Motor neuron (in vitro differentiated cells): ENCODE measurements at regions not wholly inside any gene's neighbourhood (a gene's known extent, or its start where the extent isn't known, plus 50 kb on each side); places are given as distances from the start of the nearest gene placed in this dataset.
A peak's percentile ranks its signal among the peaks of the same experiment; 100 is the strongest.
"Not testable (repeated sequence)": the region's sequence is repeated elsewhere in the genome, so short reads cannot be mapped to it uniquely, and the experiment has no call there.

ENCODE experiments used
- ATAC-seq, 8 experiments: fragments of 200-7000 bp; cut with Tn5 transposase; replicated peaks in 6 of 8; 2 replicates each; pipeline ENCODE4 v1.8.0; 2021; ENCODE audit warnings: mild to moderate bottlenecking in 8 of 8, moderate library complexity in 8 of 8
- H3K27ac ChIP-seq, 2 donors: fragments of 250-450 bp; sonication (Bioruptor Pico); 2 replicates each; pipeline ENCODE4 v1.9.0; 2021; ENCODE audit warnings: antibody characterized with exemption in 2 of 2, mild to moderate bottlenecking in 2 of 2, moderate library complexity in 1 of 2
- H3K4me1 ChIP-seq, 2 donors: fragments of 250-450 bp; sonication (Bioruptor Pico); replicated peaks in 1 of 2; 2 replicates each; pipeline ENCODE4 v1.6.1; 2021; ENCODE audit warnings: antibody characterized with exemption in 2 of 2, mild to moderate bottlenecking in 2 of 2, moderate library complexity in 1 of 2
- H3K4me3 ChIP-seq, 5 donors: fragments of 250-450 bp; sonication (Bioruptor Pico); 2 replicates each; pipeline ENCODE4 v1.9.0; 2021; ENCODE audit warnings: antibody characterized with exemption in 5 of 5, mild to moderate bottlenecking in 5 of 5, moderate library complexity in 4 of 5
- WGBS, 10 experiments: fragments of 450-650 bp; shearing (Covaris generic); methylation state at CpG; one replicate each; pipeline ENCODE4 v1.0.0; 2022; 5-methylcytosine and 5-hydroxymethylcytosine counted together
- in situ Hi-C, 9 experiments: fragments of 400-800 bp; cut with MboI; loops; one replicate each; pipeline ENCODE4 v1.15.0; 2021; ENCODE audit warnings: low sequenced_read_pairs in 9 of 9, low pct_unique_long_range_greater_than_20kb in 2 of 9; ENCODE audit not compliant: unreplicated experiment in 9 of 9

DNA sequence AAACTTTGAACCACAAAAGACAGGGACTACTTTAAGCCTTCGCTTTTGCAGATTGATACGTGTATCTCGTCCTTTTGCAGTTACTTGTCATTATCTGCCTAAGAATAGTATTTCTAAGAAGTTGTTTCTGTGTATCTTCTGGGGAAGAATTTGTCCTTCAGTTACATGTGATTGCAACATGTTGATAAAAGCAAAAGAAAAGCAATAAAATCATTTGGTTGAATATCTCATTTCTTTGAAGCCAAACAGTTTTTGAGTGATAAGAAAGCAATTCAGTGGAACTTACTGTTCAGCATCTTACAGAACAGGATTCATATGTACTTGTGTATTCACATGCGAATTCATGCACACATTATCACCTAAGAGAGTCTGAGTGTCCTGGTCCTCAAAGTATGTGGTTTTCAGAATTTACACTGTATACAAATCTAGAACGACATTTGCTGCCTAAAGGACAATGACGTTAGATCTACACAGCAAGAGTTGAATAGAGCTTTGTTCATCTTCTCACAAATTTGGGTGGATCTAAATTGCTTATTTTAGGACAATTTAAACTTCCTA, 66.7 kb upstream of the MRPS6 start:
- WGBS, 10 experiments: 46 to 100% (median 88%) methylated on average over 1 to 6 of the region's 6 CpGs
- no peak for ATAC-seq
- in situ Hi-C loops: no loop called here
- Histone ChIP-seq H3K4me3 (no peak overlapping the region), H3K4me1 (no peaks in the 10 kb centered on the region), H3K27ac (no peak overlapping the region)

DNA sequence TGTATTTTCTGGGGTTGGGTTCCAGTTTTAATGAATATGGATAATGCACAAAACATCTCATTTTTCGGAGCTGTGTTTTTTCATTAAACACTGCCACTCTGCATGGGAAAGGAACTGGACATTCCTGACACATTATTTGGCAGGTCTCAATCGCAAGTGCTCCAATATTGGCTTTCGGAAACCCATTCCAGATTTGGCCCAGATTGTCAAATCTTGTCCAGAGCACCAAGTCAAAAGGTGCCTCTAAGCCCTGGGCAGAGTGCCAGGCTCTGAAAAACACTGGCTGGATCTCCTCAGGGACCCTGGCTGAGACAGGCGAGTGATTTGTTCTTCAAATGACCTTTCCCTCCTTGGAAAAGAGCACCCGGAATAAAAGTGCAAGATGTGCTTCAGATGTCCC, 68.4 kb upstream of the MRPS6 start:
- H3K27ac ChIP-seq: no peak overlapping the region
- no peak for ATAC-seq
- H3K4me3 ChIP-seq: no peak overlapping the region
- 0 to 100% (median 67%) methylated on average over 1 to 4 of the region's 5 CpGs; no CpG with 5 or more reads in 2 of the 10 experiments for WGBS, 10 experiments
- in situ Hi-C loops: no loop called here
- no peaks in the 10 kb centered on the region for H3K4me1 ChIP-seq

DNA sequence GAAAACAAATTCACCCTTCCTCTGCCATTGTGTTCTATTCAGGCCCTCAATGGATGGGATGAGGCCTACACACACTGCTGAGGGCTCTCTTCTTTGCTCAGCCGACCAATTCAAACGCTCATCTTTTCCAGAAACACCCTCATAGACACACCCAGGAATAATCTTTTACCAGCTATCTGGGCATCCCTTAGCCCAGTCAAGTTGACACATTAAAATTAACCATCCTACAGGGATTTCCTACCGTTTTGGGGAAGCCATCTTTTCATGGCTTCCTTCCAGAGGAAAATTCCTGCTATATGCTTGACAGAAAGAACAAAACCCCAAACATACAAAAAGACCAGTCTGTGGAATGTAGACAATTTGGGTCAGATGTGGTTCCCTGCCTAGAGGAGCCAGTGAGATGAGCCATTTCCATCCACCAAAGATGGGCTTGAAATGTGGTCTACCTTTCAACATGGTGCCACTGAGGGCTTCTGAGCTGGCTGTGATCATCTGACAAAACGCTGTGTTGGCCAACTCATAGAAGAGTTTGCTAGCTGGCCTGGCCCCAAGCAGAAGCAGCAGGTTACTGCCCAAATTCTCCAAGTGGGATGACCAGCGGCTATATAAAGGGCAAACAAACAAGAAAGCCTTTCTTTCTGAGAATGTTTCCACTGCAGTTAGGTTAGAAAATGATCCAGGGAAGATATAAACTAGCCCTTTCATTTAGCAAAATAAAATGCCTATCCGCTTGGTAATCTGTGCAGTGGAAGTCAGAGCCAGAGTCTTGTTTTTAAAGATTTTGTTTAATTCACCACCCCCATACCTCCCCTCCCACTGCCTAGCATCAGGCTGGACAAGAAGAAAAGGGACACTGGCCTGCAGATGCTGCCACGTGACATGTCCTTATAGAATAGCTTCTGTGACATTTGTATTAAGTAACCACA, 69.1 kb upstream of the MRPS6 start:
- H3K4me1 ChIP-seq: no peaks in the 10 kb centered on the region

DNA sequence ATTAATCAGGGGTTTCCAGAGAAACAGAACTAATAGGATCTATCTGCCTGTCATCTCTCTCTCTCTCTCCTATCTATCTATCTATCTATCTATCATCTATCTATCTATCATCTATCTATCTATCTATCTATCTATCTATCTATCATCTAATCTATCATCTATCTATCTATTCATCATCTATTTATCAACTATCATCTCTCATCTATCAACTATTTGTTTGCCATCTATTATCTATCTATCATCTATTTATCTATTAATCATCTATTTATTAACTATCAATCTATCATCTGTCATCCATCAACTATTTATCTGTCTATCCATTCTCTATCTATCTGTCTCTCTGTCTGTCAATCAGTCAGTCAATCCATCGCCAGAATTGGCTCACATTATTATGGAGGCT, 70.0 kb upstream of the MRPS6 start:
- 50 to 100% (median 95%) methylated on average over 1 of the region's 1 CpG; no CpG with 5 or more reads in 2 of the 10 experiments for WGBS, 10 experiments
- Histone ChIP-seq H3K4me1 (no peaks in the 10 kb centered on the region), H3K27ac (no peak overlapping the region), H3K4me3 (no peak overlapping the region)
- ATAC-seq: no peak
- in situ Hi-C loops: no loop called here

More for the DNA sequence above, 69.1 kb upstream of the MRPS6 start:
- Histone ChIP-seq H3K27ac (no peak overlapping the region), H3K4me3 (no peak overlapping the region)
- WGBS, 10 experiments: 0 to 100% (median 75%) methylated on average over 1 to 7 of the region's 7 CpGs; no CpG with 5 or more reads in 1 of the 10 experiments
- ATAC-seq: no peak
- in situ Hi-C loops: no loop called here

DNA sequence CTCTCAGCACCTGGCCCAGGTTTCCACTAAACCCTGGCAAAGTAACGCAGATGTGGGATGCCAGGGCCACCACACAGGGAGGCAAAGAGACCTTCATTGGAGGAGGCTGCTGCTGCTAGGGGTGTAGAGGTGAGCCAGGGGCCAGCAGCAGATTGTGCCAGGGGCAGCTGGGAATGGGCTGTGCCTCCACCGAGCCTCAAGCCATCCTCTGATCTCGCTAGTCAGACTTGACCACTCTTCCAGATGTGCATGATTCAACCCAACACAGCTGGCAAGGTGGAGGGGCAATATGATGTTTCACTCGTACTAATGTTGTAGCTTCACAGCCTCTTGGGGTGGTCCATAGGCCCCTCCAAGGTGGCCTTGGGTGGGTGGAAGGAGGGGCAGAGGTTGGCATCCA, 73.0 kb upstream of the MRPS6 start:
- 20 to 89% (median 83%) methylated on average over 1 to 3 of the region's 4 CpGs; no CpG with 5 or more reads in 7 of the 10 experiments for WGBS, 10 experiments
- ATAC-seq: peak in 3 of 8 experiments; percentile 18 to 84 (median 51)
- no peak overlapping the region for H3K4me3 ChIP-seq
- H3K27ac ChIP-seq: no peak overlapping the region
- in situ Hi-C loops: no loop called here
- no peaks in the 10 kb centered on the region for H3K4me1 ChIP-seq

DNA sequence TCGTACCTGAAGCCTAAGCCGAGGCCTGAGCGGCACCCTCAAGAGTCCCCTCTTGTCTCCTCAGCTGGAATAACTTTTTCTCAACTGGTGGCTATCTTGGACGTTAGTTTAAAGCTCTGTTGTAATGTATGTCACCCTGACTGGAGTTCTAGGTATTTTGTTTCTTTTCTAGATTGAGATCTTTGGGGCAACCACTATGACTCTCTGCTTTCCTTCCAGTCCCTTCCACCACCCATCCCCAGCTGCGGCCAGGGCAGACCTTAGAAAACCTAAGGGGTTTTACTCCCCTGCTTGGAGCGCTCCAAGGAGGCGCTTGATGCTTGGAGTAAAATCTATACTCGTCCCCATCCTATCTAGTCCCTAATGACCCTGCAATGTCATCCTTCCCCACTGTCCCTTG, 74.6 kb upstream of the MRPS6 start:
- H3K27ac ChIP-seq: no peak overlapping the region
- WGBS, 10 experiments: 61 to 100% (median 87%) methylated on average over 1 to 7 of the region's 8 CpGs; no CpG with 5 or more reads in 1 of the 10 experiments
- no peak for ATAC-seq
- no peak overlapping the region for H3K4me3 ChIP-seq
- in situ Hi-C loops: no loop called here
- no peaks in the 10 kb centered on the region for H3K4me1 ChIP-seq

DNA sequence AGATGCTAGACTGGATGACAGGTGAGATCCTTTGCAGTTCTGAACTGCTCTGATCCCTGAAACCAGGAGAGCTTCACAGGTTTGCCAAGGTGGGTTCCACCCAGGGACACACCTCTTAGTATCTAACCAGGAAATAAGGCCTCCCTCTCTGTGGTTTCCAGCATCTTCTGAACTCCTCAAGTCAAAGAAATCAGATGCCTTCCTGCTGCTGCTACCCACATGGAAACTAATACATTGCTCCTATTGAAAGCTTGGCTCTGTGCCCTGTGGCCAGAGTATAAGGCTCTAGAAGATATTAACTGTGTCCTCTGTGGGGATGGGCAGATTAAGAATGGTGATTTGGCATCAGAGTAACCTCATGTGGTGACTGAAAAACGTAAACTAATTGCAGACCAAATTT, 75.0 kb upstream of the MRPS6 start:
- in situ Hi-C loops: no loop called here
- no peak for ATAC-seq

DNA sequence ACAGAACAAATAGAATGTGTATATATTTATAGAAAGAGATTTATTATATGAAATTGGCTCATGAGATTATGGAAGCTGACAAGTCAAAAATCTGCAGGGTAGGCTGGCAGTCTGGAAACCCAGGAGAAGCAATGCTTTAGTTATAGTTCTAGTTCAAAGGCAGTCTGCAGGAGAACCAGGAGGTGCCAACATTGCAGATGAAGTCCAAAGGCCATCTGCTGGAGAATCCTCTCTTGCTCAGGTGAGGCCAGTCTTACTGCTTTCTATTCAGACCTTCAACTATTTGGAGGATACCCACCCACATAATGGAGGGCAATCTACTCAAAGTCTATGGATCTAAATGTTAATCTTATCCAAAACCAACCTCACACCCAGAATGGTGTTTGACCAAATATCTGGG, 75.9 kb upstream of the MRPS6 start:
- no peak overlapping the region for H3K4me3 ChIP-seq
- no peak for ATAC-seq
- no peak overlapping the region for H3K27ac ChIP-seq
- H3K4me1 ChIP-seq: no peaks in the 10 kb centered on the region
- in situ Hi-C loops: no loop called here

More for the DNA sequence above, 75.0 kb upstream of the MRPS6 start:
- Histone ChIP-seq H3K4me3 (no peak overlapping the region), H3K4me1 (no peaks in the 10 kb centered on the region), H3K27ac (no peak overlapping the region)
- WGBS, 10 experiments: 57 to 100% (median 80%) methylated on average over 1 of the region's 1 CpG; no CpG with 5 or more reads in 3 of the 10 experiments

DNA sequence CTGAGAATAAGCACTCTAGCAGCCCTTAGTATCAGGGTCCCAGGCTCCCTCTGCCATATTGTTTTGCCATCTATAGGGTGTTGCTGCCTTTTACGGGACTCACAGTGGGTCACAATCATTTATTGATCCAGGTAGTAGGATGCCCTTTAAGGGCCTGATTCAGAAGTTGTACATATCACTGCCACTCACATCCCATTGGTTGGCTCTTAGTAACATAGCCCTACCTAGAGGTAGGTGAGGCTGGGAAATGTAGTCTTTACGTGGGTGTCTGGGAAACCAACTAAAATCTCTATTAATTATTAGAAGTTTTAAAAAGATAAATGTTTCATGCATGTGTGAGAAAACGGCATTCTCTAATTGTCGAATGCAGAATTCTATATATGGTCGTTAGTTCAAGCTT, 78.8 kb upstream of the ATP5PO start:
- no peak for ATAC-seq
- H3K27ac ChIP-seq: no peak overlapping the region
- no peaks in the 10 kb centered on the region for H3K4me1 ChIP-seq
- in situ Hi-C loops: no loop called here
- 20 to 96% (median 75%) methylated on average over 2 to 5 of the region's 5 CpGs for WGBS, 10 experiments
- H3K4me3 ChIP-seq: no peak overlapping the region

DNA sequence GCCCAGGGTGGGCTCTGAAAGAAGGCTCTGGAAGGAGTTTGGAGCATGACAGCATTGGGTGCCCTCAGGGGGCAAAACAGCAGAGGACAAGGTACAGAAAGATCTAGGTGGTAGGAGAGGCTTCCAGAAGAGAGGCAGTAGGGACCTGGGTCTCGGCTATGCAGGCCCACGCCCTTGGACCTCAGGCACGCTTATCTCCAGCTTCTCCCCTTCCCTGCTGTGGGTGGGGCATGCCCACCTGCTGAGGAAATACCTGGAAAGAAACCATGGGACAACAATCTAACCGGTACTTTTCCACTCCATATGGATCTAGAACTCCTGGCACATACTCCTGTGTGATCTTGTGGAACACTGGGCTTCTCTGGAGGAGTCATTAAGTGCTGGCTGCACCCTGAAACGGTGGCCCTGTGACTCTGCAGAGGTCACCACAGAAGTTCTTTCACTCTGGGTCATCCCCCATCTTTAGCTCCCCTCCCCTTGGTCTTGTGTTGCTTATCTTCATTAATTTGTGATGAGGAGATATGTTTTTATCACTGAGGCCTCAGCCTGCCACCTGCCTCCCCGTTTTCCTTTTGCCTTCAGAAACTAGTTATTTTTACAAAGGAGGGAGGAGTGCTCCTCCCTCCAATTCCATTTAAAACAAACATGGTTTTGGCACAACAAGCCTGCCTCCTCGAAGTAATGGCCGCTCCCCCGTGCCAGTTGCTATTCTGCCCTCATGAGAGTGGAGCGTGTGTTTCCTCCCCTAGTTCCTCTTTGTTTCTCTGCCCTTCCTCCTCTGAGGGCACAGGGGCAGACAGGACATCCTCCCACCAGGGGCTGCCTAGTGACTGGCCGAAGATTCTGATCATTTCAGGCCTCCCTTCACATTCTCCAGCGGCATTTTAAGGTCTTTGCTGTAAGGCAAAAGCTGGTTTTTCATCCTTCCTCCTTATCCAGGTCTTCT, 78.0 kb upstream of the ATP5PO start:
- no peak for ATAC-seq
- no peak overlapping the region for H3K27ac ChIP-seq
- in situ Hi-C loops: no loop called here
- no peak overlapping the region for H3K4me3 ChIP-seq
- 20 to 100% (median 68%) methylated on average over 1 to 9 of the region's 12 CpGs; no CpG with 5 or more reads in 1 of the 10 experiments for WGBS, 10 experiments
- no peaks in the 10 kb centered on the region for H3K4me1 ChIP-seq

DNA sequence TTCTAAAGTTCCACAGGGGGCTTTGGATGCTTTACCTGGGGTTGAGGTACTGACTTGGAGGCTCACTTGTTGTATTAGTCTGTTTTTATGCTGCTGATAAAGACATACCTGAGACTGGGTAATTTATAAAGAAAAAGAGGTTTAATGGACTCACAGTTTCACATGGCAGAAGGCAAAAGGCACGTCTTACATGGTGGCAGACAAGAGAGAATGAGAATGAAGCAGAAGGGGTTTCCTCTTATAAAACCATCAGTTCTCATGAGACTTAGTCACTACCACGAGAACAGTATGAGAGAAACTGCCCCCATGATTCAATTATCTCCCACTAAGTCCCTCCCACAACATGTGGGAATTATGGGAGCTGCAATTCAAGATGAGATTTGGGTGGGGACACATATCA, 76.8 kb upstream of the ATP5PO start:
- in situ Hi-C loops, H3K4me3 ChIP-seq, ATAC-seq, H3K27ac ChIP-seq, H3K4me1 ChIP-seq: not testable (repeated sequence)
- 0 to 66% (median 13%) methylated on average over 2 of the region's 2 CpGs; no CpG with 5 or more reads in 3 of the 10 experiments for WGBS, 10 experiments

DNA sequence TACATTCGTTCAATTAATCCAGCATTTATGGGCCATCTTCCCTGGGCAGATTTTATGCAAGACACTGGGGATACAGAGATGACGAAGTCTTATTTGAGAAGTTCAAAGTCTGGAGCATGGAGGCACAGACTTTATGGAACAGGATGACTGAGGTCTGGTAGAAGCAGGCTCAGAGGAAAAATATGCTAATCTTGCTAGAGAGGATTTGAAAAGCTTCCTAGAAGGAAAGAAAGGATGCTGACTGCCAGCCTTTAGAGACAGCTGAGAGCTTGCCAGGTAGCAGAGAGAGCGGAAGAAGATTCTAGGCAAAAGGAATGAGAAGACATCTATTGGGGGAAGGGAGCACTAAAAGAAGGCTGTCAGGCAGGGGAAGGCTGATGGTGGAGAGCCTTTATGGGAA, 75.5 kb upstream of the ATP5PO start:
- 60 to 100% (median 84%) methylated on average over 1 to 3 of the region's 3 CpGs; no CpG with 5 or more reads in 2 of the 10 experiments for WGBS, 10 experiments
- Histone ChIP-seq H3K4me3 (no peak overlapping the region), H3K4me1 (no peaks in the 10 kb centered on the region), H3K27ac (no peak overlapping the region)
- in situ Hi-C loops: no loop called here
- ATAC-seq: no peak

DNA sequence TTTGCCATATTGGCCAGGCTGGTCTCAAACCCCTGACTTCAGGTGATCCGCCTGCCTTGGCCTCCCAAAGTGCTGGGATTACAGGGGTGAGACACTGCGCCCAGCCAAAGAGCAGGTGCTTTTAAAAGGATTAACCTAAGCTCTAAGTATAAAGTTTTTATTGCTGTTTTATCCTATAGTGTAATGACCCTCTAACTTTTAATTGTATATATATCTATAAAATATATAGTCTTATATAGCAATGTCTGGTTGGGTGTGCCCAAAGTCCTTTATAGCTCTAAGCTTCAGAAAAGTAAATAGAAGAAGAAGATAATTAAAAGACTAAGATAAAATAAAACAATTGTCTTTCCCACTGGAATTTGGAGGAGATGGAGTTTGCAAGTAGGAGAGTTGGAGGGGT, 73.8 kb upstream of the ATP5PO start:
- ATAC-seq: no peak
- in situ Hi-C loops: no loop called here

More for the DNA sequence above, 73.8 kb upstream of the ATP5PO start:
- Histone ChIP-seq H3K4me3 (no peak overlapping the region), H3K27ac (no peak overlapping the region), H3K4me1 (no peaks in the 10 kb centered on the region)
- 75 to 100% (median 95%) methylated on average over 2 of the region's 2 CpGs; no CpG with 5 or more reads in 4 of the 10 experiments for WGBS, 10 experiments
